ENCODE measurements at regions not wholly inside any gene's neighbourhood (a gene's known extent, or its start where the extent isn't known, plus 50 kb on each side); places are given as distances from the start of the nearest gene placed in this dataset.

DNA sequence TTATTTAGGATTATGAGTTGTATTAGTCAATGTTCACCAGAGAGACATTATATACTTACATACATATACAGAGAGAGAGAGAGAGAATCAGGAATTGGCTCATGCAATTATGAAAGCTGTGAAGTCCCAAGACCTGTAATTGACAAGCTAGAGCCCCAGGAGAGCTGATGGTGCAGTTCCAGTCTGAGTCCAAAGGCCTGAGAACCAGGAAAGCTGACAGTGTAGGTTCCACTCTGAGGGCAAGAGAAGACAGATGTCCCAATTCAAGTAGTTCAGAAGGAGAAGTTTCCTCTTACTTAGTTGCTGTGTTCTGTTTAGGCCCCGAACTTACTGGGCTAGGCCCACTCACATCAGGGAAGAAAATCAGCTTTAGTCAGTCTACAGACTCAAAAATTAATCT, 76.4 kb upstream of the FICD start:
- TF ChIP-seq CTCF (IDR thresholded peaks at IDR 0.05) = no peak

DNA sequence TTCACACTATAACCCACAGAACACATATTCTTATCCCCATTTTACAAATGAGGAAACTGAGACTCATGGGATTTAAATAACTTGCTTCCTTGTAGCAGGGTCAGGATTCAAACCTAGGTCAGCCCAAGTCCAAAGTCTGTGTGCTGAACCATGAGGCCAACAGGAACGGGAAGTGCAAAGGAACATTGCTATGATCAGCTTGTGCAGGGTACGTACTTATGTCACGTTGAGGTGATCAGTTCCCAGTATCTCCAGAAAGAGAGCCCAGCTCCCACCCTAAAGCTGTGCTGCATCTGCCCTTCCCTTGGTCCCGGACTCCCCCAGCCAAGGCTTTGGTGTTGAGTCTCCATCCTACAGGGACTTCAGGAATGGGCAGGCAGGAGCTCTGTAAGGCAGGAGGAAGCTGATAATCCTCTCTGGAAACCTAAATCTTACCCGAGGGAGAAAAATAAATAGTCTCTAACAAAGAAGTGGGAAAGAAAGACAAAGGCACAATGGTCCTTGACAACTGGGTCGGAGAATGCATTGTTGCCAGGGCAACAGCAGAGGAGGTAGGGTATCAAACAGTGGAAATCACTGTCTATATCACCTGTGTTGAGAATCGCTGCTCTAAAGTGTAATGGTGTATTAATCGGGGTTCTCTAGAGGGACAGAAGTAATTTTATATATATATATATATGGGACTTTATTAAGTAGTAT, 82.5 kb upstream of the FICD start:
- TF ChIP-seq CTCF (IDR thresholded peaks at IDR 0.05) = no peak

DNA sequence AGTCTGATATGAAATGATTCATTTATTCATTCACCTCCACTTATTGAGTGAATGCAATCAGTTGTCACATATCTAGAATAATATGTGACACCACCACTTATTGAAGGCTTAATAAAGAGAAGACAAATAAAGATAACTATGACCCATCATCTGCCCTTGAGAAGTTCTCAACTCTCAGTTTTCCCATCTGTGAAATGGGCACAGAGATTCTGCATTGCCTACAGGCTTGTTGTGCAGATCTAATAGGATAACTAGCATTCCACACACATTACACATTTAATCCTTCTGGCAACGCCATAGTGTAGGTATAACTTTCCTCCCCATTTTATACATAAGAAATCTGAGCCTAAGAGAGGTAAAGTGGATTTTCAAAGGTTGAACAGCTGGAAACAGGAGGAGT, 84.2 kb upstream of the FICD start:
- TF ChIP-seq CTCF (IDR thresholded peaks at IDR 0.05) = no peak

DNA sequence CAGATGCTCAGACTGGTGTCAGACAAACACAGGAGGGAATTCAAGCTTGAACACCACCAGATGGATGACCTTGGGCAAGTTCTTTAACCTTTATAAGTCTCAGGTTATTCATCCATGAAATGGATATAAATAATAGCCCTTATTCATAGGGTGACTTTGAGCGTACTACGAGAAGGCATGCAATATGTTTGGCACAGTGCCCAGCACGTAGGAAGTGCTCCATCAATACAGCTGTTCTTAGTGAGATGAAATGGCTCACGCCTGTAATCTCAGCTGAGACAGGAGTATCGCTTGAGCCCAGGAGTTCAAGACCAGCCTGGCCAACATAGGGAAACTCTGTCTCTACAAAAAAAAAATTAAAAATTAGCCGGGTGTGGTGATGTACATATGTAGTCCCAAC, 84.8 kb upstream of the FICD start:
- TF ChIP-seq CTCF (IDR thresholded peaks at IDR 0.05) = no peak

DNA sequence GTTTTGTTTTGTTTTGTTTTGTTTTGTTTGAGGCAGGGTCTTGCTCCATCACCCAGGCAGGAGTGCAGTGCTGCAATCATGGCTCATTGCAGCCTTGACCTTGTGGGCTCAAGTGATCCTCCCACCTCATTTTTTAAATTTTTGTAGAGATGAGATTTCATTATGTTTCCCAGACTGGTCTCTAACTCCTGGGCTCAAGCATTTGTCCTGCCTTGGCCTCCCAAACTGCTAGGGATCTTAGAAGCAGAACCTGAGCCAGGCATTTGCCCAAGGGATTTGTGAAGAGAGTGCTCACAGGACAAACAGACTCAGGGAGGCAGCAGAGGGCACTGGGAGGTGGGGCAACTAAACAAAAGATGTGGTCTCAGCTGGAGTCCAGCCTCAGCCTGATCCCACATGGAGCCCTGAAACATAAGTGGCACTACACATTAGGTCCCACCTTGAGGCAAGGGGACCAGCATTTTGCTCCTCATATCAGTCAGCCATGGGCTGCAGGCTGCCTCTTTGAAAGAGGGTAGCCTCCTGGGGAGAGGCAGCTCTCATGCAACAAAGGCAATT, 86.2 kb upstream of the CMKLR1 start:
- no peak for TF ChIP-seq CTCF (IDR thresholded peaks at IDR 0.05)

DNA sequence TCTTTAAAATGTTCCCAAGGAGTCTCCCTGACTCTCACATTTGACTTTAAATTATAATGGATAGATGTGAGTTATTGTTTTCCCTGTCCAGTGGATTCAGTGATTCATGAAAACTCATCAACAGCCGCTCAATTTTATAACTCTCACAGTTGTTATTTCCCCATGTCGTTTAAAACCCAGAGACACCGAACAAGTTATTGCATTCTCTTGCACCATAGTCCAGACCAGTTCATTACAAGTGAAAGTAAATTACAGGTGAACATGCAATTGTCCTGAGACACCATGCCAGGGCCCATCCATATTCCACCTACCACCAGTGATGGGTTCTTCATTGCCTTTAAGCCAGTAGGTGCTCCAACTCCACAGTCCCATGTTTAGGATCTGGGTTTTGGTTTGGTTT, 85.7 kb upstream of the CMKLR1 start:
- TF ChIP-seq CTCF (IDR thresholded peaks at IDR 0.05) = no peak

DNA sequence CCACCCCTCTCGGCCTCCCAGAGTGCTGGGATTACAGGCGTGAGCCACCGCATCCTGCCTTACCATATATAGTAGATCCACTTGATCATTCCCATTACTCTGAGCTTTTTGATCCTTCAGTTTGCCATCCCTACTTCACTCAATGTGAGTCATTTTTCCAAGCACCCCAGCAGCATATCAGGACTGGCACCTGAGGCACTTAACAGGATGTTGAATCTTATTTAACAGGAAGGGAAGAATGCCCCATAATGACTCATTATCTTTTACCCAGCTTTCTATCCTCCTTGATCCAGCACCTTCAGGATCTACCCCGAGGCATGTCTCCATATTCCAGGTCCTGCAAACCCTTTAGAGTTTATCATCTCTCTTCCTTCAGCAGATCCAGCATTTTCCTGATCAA, 84.9 kb upstream of the CMKLR1 start:
- no peak for TF ChIP-seq CTCF (IDR thresholded peaks at IDR 0.05)

DNA sequence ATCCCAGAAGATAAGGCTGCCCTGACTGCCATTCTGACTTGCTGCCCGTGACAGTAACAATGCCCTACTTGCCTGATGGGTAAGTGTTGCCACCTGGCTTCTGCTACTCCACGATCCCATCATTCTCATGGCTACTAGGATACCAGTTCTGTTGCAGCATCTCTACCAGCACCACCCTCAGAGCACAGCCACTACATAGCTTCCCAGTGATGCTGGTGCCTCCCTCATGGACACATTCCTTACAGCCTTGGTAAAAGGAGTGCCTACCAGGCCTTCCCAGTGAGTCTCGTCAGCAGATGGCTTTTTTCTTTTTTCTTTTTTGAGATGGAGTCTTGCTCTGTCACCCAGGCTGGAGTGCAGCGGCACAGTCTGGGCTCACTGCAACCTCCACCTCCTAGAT, 84.4 kb upstream of the CMKLR1 start:
- TF ChIP-seq CTCF (IDR thresholded peaks at IDR 0.05) = no peak

Data from LNCAP (cell line).